HTR-8/SVneo (cell line): ENCODE measurements at regions not wholly inside any gene's neighbourhood (a gene's known extent, or its start where the extent isn't known, plus 50 kb on each side); places are given as distances from the start of the nearest gene placed in this dataset.

Experiments
- DNase-seq: peaks from one replicate; pipeline ENCODE4 v3.0.0; 2011; ENCODE audit warnings: low spot score, mixed read lengths; ENCODE audit not compliant: insufficient read length
- FAIRE-seq: peaks from 2 replicates; lab custom pipeline; 2011; peaks lifted over from hg19 to GRCh38; lab: Jason Lieb, UNC

DNA sequence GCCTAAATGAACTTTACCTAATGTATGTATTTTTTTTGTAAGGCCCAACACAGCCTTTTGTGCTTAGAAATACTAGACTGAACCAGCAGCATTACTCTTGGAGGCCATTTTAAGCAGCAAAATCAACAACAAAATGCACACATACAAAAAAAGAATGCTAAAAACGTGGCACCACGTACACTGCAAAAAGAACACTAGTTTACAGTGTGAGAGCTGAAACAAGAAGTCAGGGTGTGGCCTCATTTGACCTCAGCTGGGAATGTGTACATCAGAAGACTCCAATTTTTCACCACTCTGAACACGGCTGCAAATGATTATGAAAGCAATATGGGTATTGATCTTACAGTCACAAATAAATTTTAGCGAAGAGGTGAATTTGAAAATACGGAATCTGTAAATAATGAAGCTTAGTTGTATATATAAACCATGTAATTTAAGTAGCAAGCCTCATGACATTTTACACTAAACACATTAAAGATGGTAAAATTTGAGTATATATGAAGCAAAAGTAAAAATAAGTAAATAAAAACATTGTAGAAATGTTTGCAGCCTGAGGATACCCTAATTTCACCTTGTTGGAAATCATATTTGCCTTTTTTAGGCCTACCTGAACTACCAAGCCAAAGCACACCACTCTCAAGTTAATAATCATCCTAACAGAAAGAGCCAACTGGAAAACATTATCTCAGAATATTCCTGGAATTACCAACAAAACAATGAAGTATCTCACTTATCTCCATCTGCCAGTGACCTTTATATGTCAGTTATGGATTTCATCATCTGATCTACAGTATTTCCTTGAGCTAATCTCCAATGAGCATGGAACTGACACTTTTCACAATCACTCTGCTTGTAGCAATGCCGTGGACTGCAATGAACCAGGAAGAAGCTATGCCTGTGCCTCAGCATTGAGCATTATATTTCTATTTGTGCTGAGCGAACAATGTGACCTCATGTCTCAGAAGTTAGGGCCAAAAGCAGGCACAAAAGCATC, 319.5 kb upstream of the FAT3 start:
- FAIRE-seq (no peak), DNase-seq (no peak)

DNA sequence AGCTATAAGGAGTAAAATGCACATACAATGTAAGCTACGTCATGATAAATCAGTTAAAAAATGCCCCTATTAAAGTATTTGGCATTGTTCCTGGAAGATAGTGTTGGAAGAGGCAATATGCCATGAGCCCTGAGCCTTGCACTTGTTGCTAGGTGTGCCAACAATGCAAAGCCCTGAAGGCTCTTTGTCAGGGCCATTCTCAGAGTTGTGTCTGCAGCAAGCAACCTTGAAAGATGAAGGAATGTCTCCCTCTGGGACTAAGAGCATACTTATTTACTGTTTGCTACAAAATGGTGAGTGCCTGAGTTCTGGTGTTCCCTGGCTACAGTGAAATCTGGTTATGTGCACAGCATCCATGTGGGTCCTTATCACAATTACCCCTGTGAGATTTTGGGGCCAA, 322.3 kb upstream of the FAT3 start:
- no peak for DNase-seq

DNA sequence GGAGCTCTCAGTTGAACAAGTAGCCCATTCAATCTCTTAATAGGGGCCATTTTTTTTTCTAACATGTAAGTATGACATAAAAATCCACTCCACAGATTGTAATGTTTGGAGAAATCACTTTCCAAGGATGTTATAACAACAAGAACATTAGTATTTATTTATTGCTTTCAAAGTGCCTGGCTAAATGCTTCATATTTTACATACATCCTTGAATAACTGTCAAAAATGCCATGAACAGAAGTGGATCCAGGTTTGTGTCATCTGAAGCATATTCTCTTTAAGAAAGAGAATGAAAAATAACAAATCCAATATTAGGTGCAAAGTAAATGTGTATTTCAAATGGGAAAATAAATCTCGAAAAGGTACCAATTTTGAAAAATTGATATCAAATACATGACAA, 344.0 kb upstream of the FAT3 start:
- DNase-seq (no peak), FAIRE-seq (no peak)

More for the DNA sequence above, 322.3 kb upstream of the FAT3 start:
- FAIRE-seq = no peak

DNA sequence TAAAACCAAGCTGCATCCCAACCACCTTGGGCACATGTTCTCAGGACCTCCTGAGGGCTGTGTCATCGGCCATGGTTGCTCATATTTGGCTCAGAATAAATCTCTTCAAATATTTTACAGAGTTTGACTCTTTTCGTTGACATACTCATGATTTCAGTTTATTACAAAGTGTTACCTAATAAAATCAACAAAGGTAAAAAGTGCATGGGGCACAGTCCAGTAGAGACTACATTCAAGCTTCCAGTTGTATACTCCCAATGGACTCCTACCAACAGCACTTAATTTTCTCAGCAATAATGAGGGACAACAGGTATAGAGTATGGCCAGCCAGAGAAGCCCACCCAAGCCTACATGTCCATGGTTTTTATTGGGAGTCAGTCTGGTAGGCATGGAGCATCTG, 347.9 kb upstream of the FAT3 start:
- no peak for DNase-seq

DNA sequence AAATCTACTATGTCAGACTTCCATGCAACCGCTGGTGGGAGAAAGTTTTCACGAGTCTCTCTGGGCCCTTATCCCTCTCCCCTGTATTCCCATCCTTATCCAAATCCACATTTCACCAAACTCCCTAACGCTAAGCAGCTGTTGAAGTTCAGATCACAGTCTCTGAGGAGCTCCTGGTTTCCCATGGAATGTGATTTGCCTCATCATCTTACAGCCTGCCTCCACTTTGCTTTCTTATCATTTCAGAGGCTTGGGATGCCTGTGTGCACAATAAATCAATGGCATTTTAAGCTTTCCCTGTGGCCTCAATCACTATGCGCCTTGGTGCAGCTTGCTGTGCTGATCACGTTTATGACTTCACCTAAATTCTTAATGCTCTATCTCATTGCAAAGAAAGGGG, 352.4 kb upstream of the FAT3 start:
- FAIRE-seq (no peak), DNase-seq (no peak)

More for the DNA sequence above, 347.9 kb upstream of the FAT3 start:
- FAIRE-seq = no peak

DNA sequence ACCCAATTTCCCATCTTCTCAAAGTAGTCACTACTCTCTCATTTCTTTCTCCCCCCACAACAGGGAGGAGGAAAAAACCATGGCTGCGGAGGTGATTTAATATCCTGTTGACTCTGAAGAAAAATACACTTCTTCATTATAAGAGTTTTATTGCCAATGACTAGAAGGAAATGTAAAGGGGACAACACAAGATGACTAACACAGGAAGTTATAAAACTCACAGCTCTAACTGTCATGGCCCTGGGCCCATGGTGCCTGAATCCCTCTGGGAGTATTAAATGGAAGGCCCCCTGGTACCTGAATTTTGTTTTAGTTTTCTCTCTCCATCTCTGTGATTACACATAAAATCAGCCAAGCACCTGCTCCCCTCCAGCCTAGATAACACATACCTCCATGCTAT, 352.8 kb upstream of the FAT3 start:
- no peak for FAIRE-seq
- DNase-seq = no peak

DNA sequence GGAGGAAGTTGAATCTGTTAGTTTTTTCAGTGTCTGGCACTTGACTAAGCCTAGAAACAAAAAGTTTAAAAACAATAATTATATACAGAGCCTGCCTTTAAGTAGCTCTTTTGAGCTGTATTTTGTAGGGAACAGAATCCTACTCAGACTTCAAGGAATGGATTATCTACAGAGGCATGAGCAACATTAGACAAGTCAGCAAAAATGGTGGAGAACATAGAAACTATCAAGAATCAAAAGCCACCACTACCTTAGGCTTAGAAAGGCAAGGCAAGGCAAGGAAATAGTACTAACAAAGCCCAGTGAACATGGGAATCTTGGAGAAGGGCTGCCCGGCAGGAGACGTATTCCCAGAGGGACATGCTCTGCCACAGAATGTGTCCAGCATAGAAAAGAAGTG, 353.6 kb upstream of the FAT3 start:
- FAIRE-seq (no peak), DNase-seq (no peak)

DNA sequence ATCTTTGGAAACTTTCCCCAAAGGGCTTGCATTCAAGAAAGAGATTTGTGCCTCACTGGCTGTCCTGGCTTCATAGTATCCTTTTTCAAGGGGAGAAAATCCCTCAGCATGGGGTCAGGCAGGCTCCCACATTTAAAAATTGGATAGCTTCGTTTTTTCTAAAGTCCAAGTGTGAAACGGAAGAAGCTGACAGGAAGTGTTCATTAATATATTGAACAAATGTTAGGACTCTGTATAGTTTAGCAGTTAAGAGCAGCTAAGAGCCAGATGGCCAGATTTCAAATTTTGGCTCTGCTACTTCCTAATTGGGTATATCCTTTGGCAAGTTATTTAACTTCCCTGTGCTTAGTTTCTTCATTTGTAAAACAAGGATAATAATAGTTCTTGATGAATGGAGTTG, 354.9 kb upstream of the FAT3 start:
- no peak for DNase-seq
- FAIRE-seq = no peak

DNA sequence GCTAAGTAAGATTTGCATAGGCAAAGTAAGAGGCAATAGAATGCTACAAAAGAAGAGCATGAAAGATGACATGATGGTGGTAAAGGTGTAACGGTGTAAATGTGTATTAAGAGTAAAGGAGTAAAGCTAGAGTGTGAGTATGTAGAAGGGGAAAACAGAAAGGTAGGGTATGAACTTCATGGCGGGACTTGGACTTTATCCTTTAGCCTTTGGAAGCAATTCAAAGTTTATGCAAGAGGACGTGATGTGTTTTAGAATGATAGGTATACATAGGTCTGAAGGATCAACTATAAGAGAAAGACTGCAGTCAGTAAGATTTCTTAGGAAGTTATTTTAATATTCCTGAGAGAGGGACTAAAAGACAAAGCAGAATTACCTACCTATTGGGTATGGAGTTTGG, 358.0 kb upstream of the FAT3 start:
- DNase-seq (no peak), FAIRE-seq (no peak)

DNA sequence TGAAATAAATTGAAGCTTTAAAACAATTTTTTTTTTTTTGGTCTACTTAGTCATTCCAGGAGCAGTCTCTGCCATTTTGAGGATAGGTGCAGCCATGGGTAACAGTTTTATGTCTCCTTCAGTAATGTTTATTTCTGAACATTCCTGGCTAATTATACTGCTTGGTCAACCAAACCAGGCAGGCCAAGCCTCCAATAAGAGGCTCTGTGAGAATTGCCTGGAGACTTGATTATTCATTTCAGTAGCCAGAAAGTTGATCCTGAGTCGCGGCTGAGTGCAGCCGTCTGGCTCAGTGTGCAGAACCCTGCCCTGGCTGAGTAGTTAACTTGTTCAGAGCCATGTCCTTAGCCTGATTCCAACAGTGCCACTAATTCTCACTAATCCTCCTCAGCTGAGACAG, 364.0 kb upstream of the FAT3 start:
- no peak for FAIRE-seq
- no peak for DNase-seq

DNA sequence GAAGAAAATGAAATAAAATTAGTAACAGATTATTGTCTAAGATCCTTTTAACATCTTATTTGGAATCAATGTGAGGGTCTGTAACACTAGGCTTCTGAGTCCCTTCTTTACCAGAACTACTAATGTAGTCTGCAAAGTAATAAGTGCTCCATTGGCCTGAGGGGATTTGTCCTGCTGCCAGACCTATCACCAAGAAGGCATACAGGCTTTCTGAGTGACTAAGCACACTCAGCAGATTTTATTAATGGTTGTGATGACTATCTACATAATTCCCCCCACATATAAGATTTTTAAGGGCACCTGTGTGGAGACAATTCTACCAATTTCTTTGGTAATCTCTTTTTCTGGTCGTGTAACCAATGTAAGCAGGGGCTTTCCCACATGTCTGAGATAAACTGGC, 365.0 kb upstream of the FAT3 start:
- FAIRE-seq (no peak), DNase-seq (no peak)

DNA sequence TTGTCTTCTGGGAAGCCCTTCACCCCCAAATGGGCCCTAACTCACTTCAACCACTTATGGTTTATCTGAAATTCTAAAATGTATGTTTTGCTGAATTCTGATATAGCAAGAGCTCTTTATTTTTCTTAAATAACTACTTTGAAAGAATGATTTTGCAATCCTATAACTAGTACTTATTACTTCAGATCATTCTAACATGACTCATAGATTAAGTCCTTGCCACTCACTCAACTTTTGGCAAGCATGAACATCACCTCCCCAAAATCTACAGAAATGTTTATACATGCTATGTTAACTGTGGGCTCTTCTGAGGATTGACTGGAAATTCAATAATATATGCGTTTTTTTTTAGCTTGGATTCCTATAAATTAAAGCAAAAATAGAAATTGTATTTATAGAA, 367.4 kb upstream of the FAT3 start:
- no peak for DNase-seq
- FAIRE-seq = no peak

DNA sequence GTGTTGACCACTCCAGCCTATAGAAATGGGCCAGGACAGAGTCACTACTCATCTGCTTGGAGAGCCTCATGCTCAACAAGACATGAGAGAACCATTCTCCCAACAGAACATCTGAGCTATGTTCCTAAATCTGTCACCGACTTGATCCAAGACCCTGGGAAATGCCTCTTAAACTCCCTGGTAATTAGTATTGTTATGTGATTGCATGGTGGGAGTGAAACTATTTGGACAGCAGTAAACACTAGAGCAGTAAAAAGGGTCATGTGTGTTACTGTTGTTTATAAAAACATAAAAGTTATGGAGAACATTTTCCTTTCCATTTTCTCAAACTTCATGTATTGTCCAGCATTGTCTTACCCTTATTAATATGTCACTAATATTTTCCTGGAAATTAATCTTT, 369.8 kb upstream of the FAT3 start:
- FAIRE-seq = no peak
- no peak for DNase-seq

DNA sequence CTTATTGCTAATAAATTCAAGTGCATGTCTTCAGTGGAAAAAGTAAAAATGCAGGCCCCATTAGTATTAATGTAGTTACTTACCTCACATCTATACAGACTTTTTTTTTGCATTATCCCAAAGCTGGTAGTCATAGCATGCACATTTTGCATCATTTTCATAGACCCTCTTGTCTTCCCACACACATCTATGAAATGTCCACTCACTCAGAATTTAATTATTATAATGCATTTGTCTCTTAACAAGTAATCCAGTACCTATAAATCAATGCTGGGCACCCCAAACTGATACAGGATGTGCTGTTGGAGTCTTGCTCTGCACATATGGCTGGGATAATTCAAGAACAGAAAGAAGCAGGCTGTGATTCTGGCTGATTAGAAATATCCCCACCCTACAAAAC, 370.4 kb upstream of the FAT3 start:
- DNase-seq = no peak

DNA sequence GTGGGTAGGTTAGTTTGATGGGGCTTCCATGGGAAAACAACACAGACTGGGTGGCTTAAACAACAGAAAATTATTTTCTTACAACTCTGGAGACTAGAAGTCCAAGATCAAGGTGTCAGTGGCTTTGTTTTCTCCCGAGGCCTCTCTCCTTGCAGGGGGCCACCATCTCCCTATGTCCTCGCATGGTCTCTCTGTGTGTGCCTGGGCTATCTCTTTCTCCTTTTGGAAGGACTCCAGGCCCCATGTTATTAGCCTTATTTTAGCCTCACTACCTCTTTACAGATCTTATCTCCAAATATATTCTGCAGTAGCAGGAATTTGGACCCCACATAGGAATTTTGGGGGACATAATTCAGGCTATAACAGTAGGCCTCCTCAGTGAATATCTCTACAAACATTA, 372.7 kb upstream of the FAT3 start:
- DNase-seq (no peak), FAIRE-seq (no peak)

More for the DNA sequence above, 370.4 kb upstream of the FAT3 start:
- FAIRE-seq = no peak

DNA sequence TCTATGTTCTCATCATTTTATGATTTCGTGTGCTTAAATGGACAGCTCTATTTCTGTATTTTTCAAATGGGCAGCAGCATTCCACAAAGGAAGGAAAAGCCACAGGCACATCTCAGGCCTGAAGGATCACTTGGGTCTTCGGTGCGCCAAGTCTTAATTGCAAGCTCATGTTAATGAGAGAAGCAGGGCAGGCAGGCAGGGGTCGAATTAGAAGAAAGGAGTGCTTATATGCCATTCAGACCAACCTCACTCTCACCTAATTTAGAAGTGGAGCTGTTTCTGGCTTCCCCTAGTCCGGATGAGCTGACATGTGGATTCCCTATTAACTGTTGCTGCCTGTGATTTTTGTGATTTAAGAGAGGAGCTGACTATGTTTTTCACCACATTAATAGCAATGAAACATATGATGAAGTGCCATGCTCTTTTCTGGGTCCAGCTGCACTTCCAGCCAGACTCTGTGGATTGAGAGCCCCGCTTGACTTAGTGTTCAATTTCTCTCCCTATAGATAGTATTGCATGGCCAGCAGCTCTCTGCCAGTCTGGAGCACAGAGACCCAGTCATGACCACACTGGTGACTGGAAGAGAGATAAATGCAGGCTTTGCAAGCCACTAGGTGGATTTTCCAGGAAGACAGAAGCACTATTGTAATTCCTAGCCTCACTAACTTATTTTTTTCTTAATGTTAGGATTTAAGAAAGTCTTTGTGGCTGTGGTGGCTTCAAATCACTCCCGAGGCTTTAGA, 373.9 kb upstream of the FAT3 start:
- FAIRE-seq (no peak), DNase-seq (no peak)

DNA sequence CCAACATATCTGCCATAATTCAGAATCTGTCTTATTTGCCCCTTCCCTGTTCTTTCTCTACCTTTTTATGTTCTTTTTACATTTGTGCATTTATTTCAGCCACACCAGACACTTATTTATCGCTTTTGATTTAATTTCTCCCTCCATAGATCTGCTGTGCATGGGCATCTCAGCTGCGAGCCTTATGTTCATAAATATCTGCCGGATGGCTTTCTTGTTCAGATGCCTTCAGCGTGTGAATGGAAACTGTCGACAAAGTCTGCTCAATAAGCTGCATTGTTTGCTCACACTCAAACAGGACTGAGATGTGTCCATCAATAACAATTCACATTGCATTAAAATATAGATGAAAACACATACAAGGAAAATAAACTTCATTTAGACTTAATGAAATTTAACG, 374.6 kb upstream of the FAT3 start:
- DNase-seq (no peak), FAIRE-seq (no peak)

DNA sequence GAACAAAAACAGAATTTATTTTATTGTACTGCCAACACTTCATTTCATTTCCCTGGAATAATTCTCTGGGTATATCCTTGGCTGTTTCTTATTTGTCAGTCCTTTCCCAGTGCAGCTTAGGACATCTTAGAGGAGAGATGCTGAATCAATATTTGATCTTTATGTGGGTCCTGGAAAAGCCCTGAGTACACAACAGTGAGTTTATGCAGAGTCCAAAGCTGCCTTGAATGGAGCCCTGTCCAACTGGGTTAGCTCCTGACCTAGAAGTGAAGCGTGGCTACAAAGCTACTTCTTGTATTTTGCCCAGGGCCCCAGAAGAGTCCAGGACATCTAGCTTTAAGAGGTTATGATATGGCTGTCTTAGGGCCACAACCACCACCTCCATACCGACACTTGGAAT, 378.0 kb upstream of the FAT3 start:
- FAIRE-seq (no peak), DNase-seq (no peak)

DNA sequence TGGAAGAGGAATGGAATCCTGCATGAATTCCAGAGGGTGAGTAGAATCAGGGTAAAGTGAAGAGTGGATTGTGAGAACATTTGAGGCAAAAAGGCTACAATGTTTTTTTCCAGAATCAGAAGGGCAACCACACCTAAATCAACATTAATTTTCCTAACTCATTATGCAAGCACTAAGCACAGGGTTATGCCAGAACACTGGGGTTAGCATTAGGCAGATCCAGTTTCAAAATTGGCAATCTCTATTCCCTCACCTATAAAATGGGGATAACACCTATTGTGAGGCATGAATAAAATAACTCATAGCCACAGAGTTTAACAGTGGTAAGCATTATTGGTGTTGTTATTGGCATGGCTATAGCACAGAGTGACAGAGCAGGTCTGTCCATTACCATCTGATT, 378.6 kb upstream of the FAT3 start:
- DNase-seq (no peak), FAIRE-seq (no peak)

DNA sequence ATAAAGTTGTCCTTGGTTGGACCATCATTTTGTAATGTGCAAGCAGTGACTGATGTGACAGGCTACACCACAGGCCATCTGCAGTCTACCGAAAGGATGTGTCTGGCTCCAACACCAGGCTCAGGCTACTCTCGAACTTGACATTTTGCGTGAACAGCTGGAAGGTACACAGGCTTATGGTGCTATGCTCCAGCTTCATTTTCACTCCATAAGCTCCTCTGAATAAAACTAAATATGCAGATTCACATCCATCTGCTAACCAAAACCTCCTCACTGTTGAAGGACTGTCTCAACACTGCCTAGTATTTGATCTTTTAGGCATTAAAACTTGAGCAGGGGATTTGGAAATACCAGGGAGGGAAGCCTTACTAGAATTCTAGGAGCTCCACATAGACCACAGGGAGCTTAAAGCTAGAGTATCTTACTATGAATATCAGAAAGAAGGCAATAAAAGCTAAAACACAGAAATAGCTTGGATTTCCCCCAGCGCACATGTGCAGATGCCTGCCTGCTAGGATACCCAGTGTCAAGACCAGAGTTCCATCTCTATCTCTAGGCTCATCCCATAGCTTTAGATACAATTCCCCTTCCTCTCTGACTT, 383.9 kb upstream of the FAT3 start:
- FAIRE-seq = no peak

More for the DNA sequence above, 383.9 kb upstream of the FAT3 start:
- DNase-seq = no peak
